Suppressor macrophage treated with lipopolysaccharide for 1 hour (primary cell): ENCODE measurements at regions not wholly inside any gene's neighbourhood (a gene's known extent, or its start where the extent isn't known, plus 50 kb on each side); places are given as distances from the start of the nearest gene placed in this dataset.
"Not testable (repeated sequence)": the region's sequence is repeated elsewhere in the genome, so short reads cannot be mapped to it uniquely, and the experiment has no call there.

Experiments used
- DNase-seq, 3 donors: peaks; one replicate each; pipeline ENCODE4 v3.0.0-alpha.2; 2020 to 2022

DNA sequence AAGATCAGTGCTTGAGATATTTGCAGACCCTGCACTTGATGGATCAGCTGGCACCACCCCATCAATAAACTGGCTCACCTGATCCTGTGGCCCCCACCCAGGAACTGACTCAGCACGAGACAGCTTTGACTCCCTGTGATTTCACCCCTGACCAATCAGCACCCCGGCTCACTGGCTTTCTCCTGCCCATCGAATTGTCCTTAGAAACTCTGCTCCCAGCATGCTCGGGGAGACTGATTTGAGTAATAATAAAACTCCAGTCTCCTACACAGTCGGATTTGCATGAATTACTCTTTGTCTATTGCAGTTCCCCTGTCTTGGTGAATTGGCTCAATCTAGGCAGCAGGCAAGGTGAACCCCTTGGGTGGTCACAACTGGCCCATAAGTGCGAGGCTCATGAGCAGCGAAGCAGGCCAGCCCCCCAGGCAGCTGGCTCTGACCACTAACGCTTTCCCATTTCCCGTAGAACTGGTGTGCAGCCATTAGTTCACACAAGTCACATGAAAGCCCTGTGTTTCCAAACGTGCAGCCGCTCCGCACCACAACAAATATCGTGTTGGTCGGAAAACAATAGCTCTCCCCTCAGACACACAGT is 79.6 kb downstream of the RSPH3 start:
- DNase-seq, result peak in 1 of 3 donors; percentile 11

- DNase-seq, result no peak
Observed at GRCh38 chr6:158919865-158920264, 80.1 kb downstream of the RSPH3 start.

GRCh38 chr6:158916617-158917016 is 83.4 kb downstream of the RSPH3 start:
- no peak for DNase-seq

GRCh38 chr6:158914923-158915322 is 85.1 kb downstream of the RSPH3 start:
- no peak for DNase-seq

DNA sequence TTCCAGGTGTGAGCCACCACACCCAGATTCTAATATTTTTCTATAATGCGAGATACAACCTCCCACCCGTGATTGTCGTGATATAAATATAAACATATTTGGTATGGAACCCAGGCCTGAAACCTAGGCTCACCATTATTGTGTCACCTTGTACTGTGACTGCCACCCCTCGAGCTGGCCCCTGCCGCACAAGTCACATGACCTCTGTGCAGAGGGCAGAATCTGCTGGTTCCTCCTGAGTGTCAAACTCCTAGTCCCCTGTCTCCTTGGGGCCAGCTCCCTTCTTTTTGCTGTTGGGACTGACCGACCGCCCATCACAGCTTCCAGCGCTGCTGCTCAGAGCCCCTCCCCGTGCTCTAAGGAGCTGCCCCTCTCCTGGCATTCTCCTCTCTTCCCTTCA is 86.4 kb downstream of the RSPH3 start:
- DNase-seq, result no peak

DNA sequence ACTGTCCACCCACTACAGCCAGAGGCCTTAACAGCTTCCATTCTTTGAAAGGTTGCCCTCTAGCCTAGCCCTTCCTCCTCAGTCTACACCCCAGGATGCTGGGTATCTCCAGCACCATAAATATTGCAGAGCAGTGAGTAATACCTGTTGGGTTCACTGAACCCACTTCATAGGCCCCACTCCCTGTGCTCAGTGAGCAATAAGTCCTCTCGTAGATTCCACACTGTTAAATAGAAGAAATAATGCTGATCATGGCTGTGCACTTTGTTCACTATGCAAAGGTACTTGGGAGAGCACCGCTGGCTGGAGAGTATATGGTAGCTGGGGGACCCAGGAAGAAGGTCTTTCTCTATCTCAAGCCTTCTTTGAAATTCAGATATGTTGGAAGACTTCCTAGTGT is 87.3 kb downstream of the RSPH3 start:
- DNase-seq, result peak in 1 of 3 donors; percentile 19

DNA sequence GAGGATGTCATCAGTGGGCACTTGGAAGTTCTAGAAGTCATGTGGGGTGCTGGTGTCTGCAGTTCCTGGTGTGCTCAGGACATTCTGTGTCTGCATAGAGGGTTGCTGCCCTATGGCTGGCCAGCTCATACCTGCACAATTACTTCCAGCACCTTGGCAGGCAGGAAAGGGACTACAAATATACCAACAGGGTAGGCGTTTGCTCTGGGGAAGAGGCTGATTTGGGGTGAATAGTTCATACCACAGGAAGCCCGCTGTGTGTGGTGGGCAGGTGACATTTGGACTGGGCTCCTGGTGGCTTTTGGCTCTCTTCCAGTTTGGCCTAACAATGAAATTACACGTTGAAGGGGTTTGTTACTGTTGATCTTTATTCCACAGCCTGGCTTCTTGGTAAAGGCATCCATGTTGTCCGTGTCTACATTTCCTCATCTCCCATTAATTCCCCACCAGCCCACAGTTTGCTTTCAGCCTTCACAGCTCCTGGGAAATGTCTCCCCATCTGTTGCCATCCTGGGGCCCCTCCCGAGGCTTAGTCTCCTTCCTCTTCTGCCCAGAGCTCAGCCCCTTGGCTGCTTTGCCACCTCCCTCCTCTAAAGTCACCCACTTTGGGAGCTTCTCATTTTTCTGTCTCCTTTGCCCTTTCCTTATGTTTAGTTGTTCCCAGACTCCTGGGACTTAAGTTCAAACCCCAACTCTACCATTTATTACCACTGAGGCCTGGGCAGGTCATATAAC is 88.1 kb downstream of the RSPH3 start:
- peak; percentile 21 to 30 (median 28) for DNase-seq

GRCh38 chr6:158910484-158911440 is 89.2 kb downstream of the RSPH3 start:
- DNase-seq, result peak; percentile 21 to 53 (median 40)

DNA sequence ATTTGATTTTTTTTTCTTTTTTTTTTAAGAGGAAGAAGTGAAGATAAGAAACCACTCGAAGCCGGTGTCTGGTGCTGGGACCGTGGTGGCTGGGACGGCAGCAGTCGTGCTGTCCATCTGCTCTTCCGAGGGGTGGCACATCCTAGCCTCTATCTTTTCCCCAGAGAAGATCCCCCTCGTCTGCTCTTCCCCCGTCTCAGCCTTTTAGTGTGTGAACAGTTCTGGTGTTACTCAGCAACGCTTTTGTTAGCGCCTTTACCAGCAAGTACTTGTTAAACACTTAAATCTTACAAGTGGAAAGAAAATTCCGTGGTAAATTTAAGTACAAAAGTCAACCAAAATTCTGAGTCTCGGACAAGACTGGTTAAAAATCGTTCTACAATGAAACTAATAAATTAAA is 90.1 kb downstream of the RSPH3 start:
- DNase-seq, result no peak

DNA sequence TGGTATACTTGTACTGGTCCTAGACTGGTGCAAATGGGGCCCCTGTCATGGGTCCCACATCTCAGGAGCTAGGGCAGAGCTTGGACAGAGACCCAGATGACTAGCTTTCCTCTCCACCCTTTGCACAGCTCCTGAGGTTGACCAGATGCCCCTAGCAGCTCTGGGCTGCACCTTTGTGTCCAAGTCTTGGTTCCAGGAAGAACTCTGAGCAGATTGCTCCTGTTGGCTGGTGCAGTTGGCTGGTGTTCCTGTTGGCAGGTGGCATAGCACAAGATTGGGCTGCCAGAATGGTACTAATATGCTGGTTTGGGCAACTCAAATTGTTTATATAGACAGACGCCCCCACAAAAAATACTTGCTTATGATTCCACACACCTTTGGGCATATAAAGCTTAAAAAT is 89.4 kb upstream of the EZR start:
- DNase-seq, result no peak

GRCh38 chr6:158907931-158908330 is 88.8 kb upstream of the EZR start:
- no peak for DNase-seq

- DNase-seq, result no peak
Observed at GRCh38 chr6:158906926-158907325, 87.8 kb upstream of the EZR start.

- no peak for DNase-seq
Observed at GRCh38 chr6:158905277-158905676, 86.1 kb upstream of the EZR start.

GRCh38 chr6:158903801-158904200 is 84.6 kb upstream of the EZR start:
- no peak for DNase-seq

- DNase-seq, result no peak
Observed at GRCh38 chr6:158900663-158901312, 81.6 kb upstream of the EZR start.

GRCh38 chr6:158897236-158897635 is 78.1 kb upstream of the EZR start:
- DNase-seq, result no peak

GRCh38 chr6:158895661-158896060 is 76.5 kb upstream of the EZR start:
- no peak for DNase-seq

DNA sequence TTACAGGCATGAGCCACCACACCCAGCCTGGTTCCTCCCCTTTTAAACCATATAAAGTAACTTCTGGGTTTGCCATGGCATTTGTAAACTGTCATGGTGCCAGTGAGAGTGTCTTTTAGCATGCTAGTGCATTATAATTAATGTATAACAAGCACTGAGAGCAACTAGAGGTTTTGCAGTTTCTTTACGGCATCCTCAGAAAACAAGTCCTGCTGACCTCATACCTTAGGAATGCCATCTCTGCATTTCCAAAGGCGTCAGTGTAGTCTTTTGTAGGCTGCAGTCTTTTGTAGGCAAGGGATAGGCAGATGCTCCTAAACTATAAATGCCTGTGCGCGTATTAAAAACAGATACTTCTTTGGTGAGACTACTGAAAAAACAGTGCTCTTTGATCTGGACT is 75.0 kb upstream of the EZR start:
- no peak for DNase-seq

GRCh38 chr6:158892266-158892665 is 73.1 kb upstream of the EZR start:
- DNase-seq, result no peak

- not testable (repeated sequence) for DNase-seq
Observed at GRCh38 chr6:158891560-158891959, 72.4 kb upstream of the EZR start.

DNA sequence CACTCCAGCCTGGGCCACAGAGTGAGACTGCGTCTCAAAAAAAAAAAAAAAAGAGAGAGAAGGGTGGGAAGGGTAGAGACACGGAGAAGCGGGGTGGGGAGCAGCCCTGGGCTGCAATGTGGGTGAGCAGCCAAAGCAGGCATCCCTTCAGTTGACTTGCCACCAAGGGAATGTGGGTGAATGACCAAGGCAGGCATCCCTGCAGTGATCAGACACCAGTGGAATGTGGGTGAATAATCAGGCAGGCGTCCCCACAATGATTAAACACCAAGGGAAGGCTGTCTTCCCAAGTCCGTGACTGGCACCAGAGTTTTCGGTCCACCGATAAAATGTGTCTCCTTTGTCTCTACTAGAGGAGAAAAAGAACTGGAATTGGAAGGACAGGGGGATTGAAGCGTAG is 69.0 kb upstream of the EZR start:
- not testable (repeated sequence) for DNase-seq

DNA sequence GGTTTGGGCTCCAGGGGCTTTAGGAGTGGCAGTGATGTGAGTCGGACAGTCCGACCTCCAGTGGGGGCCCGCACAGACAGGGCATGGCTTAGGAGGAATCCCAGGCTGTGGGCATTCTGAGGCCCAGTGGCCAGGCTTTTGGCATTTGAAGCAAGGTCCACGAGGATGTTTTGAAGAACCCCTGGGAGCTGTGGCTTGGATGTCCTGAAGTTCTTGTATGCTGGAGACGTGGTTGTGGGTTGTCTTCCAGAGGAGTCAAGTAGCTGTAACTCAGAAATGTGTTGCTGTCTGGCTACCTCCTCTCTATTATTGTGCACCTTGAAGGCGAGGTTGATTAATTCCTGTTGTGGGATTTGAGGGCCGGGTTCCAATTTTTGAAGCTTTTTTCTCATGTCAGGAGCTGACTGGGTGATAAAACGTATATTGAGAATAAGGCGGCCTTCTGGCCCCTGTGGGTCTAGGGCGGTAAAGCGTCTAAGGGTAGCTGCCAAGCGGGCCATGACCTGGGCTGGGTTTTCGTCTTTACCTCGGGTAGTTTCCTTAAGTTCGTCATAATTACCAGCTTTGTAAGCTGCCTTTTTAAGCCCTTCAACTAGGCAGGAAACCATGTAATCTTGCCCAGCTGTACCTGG is 67.3 kb upstream of the EZR start:
- DNase-seq, result not testable (repeated sequence)

- DNase-seq, result not testable (repeated sequence)
Observed at GRCh38 chr6:158881884-158882283, 62.7 kb upstream of the EZR start.
